HG02798 (cell line): ENCODE measurements at regions not wholly inside any gene's neighbourhood (a gene's known extent, or its start where the extent isn't known, plus 50 kb on each side); places are given as distances from the start of the nearest gene placed in this dataset.
"Not testable (repeated sequence)": the region's sequence is repeated elsewhere in the genome, so short reads cannot be mapped to it uniquely, and the experiment has no call there.

Source experiments
- ATAC-seq: cut with Tn5 transposase; IDR thresholded peaks from one replicate; pipeline ENCODE4 v1.9.1; 2021; ENCODE audit warnings: mild to moderate bottlenecking; ENCODE audit not compliant: unreplicated experiment, poor library complexity

- no peak for ATAC-seq
Observed at GRCh38 chr13:91228940-91229339, 118.5 kb upstream of the MIR17HG start.

- ATAC-seq, result no peak
Observed at GRCh38 chr13:91232716-91233115, 114.8 kb upstream of the MIR17HG start.

GRCh38 chr13:91233291-91233690 is 114.2 kb upstream of the MIR17HG start:
- ATAC-seq, result no peak

DNA sequence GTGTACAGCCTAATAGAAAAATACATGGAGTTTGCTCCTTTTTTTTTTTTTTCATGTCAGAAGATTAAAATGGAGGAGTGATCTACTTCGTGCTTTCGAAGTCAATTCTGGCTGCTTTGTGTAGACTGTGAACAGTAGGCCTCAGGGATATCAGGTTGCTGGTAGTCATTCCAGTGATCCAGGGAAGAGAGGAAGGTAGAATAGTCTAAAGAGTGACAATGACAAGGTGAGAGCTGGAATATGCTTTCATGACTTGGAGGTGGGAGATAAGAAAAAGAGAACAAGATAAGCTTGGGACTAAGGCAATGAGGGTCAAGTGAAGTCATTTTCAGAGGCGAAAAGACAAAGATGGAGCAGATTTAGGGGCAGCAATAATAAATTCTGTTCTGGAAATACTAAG is 111.3 kb upstream of the MIR17HG start:
- no peak for ATAC-seq

- ATAC-seq, result no peak
Observed at GRCh38 chr13:91236921-91237320, 110.6 kb upstream of the MIR17HG start.

DNA sequence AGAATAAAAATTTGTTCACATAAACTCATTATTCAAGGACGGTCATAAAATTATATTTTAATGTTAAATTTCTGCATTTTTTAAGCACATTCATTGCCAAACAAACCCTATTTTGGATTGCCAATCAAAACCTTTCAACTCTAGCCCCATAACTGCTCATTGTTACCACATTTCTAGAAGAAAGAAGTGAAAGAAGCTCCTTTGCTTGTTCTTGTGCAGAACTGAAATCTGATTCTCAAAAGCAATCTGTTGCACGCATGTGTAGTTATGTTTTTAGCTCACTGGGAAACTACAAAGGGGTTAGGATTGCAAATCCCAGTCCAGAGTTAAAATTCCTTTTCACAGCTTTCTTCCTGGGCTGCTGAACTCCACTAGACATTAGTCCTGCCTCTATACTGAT is 109.5 kb upstream of the MIR17HG start:
- ATAC-seq, result no peak

- no peak for ATAC-seq
Observed at GRCh38 chr13:91240341-91240740, 107.1 kb upstream of the MIR17HG start.

- ATAC-seq, result no peak
Observed at GRCh38 chr13:91241221-91241933, 106.1 kb upstream of the MIR17HG start.

DNA sequence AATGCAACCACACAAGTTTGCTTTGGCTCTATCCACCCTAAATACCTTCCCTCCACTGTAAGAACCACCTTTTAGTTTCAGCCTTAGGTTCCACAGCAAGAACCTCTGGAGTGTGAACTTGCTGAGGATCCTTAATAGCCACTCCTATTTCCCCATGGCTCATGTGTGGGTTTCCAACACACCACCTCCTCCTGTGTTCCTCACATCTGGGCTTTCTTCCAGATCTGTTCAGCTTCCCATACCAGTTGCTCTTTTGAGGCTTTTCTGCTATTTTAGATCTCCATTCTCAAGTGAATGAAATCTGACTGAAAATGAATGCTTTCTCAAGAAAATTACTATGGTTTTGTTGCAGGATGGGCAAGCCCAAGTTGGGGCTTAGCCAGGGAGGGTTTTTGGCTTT is 104.8 kb upstream of the MIR17HG start:
- no peak for ATAC-seq

GRCh38 chr13:91245288-91245687 is 102.2 kb upstream of the MIR17HG start:
- no peak for ATAC-seq

DNA sequence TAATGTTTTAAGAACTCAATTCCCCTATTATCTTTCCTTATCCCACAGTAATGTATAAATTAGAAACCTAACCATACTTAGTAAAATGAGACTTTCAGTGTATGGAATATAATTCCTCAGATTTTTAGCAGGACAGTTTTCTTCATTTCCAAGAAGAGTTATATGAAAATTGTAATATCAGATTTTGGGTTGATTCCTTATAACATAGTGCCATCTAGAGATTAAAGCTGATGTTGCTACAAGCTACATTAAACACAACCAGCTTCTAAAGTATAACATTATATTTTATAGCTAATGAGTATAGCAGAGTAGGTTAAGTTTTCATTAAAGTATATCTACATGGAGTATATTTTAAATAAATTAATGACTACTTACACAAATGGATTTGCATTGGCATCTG is 99.7 kb upstream of the MIR17HG start:
- ATAC-seq, result no peak

- no peak for ATAC-seq
Observed at GRCh38 chr13:91248249-91248648, 99.2 kb upstream of the MIR17HG start.

GRCh38 chr13:91249370-91249769 is 98.1 kb upstream of the MIR17HG start:
- ATAC-seq, result no peak

DNA sequence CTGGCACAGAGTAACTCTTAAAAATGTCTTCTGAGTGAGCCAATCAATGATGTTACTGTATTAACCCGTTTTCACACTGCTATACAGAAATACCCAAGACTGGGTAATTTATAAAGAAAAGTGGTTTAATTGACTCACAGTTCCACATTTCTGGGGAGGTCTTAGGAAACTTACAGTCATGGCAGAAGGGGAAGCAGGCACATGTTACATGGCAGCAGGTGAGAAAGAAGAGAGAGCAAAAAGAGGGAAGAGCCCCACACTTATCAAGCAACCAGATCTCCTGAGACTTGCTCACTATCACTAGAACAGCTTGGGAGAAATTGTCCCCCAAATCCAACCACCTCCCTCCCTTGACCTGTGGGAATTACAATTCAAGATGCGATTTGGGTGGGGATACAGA is 97.6 kb upstream of the MIR17HG start:
- no peak for ATAC-seq

GRCh38 chr13:91251573-91251972 is 95.9 kb upstream of the MIR17HG start:
- not testable (repeated sequence) for ATAC-seq

- no peak for ATAC-seq
Observed at GRCh38 chr13:91264484-91264883, 83.0 kb upstream of the MIR17HG start.

DNA sequence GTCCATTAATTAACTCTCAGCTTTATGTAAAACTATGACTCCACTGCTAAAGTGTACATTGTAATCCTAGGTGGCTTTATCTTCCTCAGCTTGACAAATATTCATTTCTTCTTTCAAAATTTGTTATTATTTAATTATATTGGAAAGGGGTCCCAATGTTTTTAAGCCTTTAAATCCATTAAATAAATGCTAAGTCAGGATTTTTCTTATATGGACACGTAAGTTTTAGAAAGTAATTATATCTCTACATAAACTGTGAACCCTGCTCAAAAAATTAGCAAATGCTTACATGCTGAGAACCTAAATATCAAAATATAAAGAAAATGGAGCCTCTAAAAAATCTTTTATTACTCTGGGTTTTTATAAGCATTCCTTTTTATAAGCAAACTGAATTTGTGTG is 78.2 kb upstream of the MIR17HG start:
- ATAC-seq, result no peak

GRCh38 chr13:91270031-91270430 is 77.5 kb upstream of the MIR17HG start:
- ATAC-seq, result no peak

- no peak for ATAC-seq
Observed at GRCh38 chr13:91272235-91272777, 75.2 kb upstream of the MIR17HG start.

DNA sequence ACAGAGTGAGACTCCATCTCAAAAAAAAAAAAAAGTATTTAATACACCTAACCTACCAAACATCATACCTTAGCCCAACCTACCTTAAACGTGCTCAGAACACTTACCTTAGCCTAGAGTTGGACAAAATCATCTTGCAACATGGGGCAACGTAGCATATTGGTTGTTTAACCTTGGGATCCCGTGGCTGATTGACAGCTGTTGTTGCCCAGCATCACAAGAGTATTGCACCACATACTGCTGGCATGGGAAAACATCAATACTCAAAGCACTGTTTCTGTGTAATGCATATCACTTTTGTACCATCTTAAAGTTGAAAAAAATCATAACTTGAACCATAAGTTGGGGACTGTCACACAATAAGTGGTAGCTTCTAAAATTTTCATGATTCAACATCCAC is 73.8 kb upstream of the MIR17HG start:
- no peak for ATAC-seq

- no peak for ATAC-seq
Observed at GRCh38 chr13:91277013-91277676, 70.3 kb upstream of the MIR17HG start.

DNA sequence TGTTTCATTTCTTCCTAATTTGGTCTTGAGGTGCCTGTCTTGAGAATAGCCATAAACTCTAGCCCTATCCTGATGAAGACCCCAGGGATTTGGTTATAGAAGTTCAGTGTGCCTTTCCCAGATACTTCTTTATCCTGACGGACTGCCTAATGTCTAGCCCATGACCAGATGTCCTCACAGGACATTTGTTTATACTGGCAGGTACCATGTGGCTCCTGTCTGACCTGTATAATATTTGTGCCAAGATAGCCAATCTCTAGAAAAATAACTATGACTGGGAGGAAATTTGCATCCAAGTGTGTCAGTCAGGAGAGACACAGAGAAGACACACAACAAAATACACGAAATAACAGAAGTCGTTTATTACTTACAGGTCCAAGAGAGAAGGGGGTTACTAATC is 69.2 kb upstream of the MIR17HG start:
- ATAC-seq, result no peak
